OCI-M1 (cell line): ENCODE measurements at regions not wholly inside any gene's neighbourhood (a gene's known extent, or its start where the extent isn't known, plus 50 kb on each side); places are given as distances from the start of the nearest gene placed in this dataset.
A peak's percentile ranks its signal among the peaks of the same experiment; 100 is the strongest.
"Not testable (repeated sequence)": the region's sequence is repeated elsewhere in the genome, so short reads cannot be mapped to it uniquely, and the experiment has no call there.

ENCODE experiments used
- DNase-seq: peaks from one replicate; lab custom pipeline; 2025; lab: John Stamatoyannopoulos, UW

DNA sequence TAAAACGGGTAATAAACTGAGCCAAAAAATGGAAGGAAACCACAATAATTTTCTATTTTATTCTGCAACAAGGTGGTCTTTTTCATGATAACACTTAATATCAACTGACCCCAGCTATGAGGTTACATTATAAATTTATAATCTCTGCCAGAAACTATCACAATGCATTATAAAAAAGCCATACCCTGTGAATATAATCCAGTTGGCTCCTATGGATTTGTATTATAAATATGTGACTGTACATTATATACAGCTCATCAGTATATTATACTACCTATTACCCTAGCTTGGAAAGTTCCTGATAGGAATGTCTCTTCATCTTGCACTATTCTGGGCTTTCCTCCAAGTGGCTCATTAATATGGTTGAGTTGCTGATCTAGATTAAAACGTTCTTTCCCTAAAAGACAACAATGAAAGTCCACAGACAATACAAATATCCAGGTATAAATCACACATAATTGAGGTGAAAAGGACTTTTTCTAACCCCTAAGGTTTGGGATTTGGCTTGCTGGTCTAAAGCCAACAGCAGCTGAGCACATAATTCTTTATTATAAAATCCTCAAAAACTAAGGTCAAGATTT, 487.7 kb downstream of the TTLL7 start:
- no peak for DNase-seq

DNA sequence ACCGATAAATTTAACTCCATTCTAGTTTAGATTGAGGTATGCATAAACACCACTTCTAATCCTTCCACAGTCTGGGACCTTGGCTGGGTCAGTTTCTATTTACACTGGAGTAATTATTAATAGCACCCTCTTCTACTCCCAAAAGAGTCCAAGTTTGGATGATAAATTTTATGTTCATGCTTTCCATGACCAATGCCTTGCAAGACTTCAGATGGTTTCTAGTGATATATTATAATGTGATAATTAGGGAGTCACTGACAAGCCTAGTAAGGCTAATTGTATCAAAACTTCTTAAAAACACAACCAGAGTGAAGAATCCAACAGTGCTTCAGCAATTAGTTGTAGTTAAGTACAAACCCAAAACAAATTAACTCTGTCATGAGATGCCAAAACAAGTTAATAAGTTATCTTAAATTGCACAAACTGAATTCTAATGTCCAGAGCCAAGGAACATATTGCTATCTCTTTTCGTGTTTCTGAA, 489.6 kb downstream of the TTLL7 start:
- DNase-seq, result no peak

DNA sequence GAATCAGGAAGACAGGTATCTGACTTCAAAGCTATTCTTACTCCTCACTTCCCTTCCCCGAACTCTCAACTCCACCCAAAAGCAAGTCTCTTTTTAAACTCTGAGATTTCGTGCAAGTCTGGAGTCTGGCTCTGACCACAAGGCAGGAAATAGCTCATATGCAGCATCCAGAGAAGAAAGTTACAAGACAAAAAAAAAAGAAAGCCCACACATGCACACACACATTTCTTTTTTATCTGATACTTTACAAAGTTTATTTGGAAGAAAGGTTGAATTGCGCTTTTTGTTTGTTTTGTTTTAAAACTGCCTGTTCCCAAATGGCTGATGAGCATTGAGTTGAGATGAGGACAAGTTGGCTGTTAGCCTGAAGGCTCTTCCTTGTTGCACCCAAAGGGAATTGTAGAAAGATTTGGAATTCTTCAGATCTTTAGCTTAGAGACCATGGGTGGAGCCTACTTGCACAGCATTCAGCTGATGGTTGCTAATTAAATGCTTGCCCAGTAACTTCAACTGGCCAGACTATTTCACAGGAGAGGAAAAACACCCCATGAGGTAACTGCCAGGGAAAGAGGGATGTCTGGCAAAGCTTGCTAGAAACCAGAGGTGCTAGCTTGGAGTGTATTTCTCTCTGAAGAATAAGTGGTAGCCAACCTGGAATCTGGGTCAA, 490.3 kb downstream of the TTLL7 start:
- DNase-seq, result peak; percentile 4

DNA sequence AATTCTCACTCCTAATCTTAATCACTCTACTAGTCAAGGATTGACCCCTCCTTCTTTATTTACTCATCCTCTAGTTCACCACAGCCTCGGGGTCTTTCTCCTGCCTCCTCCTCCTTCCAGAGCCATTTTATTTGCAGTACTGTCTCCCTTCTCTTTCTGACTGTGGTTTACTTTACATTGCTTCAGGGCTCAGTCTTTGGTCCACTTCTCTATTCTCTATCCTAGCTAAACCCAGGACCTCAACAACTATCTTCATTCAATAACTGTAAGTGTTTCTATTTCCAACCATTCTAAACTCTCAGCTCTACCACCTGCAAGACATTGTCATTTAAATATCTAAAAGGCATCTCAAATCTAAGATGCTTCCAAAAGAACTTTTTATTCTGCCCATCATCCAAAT, 493.8 kb downstream of the TTLL7 start:
- DNase-seq, result no peak

DNA sequence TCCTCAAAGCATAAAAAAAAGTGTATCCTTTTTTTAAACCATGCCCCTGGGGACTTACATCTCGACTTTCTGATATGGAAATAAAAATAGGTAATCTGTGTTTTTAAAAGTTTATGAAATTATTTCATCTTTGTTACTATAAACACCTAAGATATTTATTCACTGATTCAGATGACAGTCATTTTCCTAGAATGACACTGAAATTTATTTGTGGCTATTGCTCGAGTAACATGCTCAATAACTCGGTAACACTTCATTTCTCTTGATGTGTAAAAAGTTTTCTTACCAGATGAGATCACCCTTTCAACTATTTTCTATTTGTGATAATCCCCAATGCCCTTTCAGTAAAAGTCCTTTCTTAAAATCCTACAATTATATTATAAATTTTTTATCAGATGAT, 495.8 kb downstream of the TTLL7 start:
- DNase-seq, result no peak

DNA sequence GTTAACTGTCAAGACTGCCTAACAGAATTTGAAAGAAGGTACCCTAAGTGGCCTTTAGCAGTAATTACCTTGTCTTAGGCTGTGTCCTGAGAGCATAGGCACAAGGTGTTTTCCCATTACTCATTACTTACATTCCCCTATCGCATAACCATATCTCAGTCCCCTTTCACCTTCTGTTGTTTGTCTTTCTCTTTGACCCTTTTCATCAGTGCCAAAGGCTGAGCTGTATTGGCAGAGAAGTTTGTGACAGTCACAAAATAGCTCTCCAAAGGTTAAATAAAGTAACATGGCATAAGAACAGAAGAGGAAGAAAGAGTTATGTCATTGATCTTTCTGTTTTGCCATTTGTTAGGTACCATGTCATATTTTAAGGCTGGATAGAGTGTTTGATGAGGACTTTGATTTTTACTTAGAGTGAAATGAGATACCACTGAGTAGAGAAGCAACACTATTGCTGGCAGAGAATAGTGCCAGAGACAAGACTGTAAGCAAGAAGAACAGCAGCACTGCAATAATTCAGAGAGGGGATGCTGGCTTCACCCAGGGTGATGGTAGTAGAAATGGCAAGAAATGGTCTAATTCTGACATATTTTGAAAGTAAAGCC, 497.8 kb downstream of the TTLL7 start:
- DNase-seq, result no peak

DNA sequence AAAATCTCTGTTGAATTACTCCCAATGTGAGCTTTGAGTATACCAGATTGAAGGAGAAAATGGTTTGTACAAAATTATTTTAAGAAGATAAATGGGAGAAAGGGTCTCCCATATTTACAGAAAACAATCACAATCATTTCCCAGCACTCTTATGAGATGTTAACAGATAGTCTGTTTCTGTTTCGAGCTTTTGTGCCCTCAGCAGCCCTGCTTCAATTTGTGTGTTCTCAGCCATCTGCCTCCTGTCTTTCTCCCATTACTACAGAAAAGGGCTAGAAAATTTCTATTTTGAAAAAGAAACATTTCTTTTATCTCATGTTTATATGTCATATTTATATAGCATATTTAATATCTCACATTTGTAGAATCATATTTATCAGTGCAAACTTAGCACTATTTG, 498.4 kb downstream of the TTLL7 start:
- DNase-seq, result no peak

DNA sequence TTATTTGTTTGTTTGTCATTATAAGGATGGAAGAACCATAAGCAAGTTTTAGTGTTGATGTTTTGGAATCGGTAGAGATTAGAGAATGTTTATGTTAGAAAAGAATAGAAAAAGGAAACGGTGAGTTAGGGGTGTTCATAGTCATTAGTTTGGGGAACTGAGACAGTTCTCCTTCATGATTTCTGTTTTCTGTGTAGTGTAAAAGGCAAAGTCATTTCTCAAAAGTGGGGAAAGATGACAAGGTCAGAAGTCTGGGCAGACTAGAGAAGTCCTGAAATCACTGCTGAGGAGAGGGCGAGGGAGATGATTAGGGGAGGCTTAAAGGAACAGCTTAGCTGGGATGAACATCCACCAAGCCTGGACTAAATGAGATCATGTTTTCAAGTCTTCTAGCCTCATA, 498.9 kb downstream of the TTLL7 start:
- no peak for DNase-seq

DNA sequence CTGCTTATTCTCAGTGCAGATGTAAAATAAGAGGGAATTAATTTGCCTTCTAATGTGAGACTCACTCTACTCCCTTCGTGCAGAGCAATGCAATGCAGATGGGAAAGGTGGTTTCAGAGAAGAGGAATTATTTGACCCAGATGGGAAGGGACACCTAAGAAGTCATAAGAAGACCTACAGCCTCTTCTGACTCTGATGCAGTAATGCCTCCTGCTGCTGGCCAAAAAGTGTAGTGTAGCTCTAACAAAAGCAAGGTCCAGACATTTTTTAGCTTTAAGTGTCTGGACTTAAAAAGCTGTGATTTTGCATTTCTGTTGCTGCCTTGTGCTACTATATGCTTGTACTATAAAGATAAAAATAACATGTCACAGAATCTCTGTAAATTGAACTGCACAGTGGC, 501.4 kb downstream of the TTLL7 start:
- no peak for DNase-seq

DNA sequence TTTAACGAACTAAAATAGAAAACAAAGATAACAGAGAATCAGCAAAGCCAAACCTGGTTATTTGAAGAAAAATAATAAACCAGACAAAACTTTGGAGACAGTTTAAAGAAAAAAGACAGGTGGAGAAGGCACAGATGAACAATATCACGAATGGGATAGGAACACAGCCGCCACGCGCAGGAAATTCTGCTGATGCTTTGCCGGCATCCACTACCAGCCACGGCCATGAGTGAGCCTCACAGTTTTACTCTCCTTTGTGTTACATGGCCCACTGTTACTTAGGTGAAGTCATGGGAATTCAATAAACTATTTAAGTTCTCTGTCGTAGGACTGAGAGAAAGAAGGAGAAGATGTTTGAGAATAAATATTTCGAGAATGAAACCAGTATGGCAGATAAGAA, 503.4 kb downstream of the TTLL7 start:
- DNase-seq, result no peak

DNA sequence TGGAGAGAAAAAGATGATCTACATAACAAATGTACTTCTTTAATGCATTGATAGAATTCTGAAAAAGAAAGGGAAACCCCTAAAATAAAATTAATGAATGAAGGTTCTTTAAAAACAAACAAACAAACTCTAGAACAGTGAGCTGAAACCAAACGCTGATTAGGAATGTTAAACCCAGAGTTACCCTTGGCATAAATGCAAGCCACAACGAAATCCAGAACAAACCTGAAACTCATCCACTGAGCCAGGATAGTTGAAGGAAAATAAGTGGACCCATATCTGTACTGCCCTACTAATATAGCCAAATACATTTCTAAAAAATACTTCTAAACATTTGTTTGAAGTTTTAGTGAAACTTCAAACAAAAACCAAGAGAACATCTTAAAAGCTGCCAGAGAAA, 505.3 kb downstream of the TTLL7 start:
- no peak for DNase-seq

DNA sequence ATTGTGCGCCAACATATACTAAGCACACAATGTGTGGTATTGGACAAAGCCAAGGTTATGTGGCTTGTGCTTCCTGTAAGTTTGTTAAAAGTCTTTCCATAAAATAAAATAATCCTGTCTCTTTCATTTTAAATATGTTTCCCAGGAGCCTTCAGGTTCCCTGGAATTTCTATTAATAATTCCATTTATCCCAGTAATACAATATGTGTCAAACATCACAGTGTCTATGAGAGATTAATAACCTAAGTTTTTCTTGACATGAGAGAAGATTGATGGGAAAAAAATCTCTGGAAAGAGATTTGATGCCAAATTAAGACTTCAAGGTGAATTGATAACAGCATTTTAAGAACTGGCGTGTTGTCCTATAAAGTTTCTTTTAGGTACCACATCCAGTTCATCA, 507.0 kb downstream of the TTLL7 start:
- DNase-seq, result no peak

DNA sequence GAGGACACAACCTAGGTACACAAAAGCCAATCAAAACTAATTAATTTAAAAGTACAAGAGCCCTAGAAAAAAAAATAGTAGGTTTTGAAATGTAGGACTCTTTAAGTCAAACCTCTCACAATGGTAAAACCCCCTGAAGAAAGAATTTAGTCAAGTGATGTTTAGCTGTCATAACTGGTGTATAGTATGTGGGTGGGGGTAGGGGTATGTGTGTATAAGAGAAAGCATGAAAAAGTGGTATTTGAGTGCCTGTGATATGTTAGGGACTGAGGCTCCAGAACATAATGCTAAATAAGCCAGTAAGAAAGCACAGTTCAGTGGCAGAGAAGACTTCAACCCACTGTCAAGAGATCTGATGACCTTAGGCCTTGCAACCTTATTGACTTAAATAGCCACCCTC, 507.9 kb downstream of the TTLL7 start:
- no peak for DNase-seq

DNA sequence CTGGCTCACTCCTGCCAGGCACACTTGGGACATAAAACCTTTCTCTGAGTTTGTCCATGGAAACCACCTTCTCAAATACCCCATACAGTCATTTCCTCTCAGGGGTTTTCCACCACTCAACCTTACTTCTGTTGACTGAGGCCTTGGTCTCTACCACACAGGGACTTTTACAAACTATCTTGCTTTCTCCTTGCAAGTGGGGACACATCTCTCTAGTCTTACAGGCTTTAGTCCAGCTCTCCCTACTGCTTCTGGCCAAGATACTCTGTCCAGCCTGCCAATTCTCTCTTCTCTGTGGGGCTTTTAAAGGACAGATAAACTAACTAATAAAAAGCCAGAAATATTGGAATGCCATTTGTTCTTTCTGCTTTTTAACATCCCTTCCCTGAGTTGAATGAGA, 510.8 kb downstream of the TTLL7 start:
- not testable (repeated sequence) for DNase-seq

DNA sequence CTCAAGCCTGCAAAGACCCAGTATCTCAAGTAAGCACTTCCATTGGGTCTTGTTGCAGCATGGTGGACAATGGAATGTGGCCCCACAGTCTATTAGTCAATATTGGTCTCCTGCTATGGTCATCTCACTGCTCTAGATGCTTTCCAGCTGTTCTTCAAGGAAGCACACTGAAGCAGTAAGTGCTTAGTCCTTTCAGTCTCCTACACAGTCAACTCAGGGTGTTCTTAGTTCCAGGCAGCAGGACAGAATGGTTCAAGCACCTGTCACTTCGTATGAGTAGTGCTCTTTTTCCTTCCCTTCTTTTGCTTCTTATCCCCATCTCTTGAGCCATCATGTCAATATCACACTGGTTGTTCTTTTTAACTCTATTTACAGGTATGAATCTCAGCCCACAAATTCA, 511.5 kb downstream of the TTLL7 start:
- DNase-seq, result not testable (repeated sequence)

DNA sequence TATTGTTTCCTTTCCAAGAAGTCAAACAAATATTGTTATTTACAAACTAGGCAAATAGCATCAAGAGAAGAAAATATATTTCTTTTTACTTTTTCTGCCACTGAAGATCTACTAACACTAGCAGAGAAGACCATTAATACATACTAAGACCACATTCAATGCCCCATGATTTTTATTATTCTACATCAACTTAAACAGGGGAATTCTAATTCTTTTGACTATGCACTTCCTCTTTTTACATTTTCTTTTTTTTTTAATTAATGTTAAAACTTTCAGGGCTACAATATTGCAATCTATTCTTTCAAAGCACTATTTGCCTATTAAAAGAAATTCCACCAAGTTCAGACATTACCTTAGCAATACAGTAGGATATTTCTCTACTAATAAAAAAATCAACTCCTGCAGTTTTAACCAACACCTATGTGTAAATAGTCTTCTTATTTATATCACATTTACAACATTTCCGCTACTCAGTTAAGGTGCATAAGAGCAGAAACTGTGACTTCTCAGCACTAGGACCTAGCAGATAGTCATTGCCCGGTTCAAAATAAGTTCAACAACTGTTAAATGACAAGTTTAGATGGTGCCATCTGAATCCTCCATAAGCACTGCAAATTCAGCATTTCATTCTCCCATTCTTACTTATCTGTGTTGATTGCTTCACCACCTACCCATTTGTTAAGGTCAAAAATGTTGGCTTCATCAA, 513.5 kb downstream of the TTLL7 start:
- not testable (repeated sequence) for DNase-seq

DNA sequence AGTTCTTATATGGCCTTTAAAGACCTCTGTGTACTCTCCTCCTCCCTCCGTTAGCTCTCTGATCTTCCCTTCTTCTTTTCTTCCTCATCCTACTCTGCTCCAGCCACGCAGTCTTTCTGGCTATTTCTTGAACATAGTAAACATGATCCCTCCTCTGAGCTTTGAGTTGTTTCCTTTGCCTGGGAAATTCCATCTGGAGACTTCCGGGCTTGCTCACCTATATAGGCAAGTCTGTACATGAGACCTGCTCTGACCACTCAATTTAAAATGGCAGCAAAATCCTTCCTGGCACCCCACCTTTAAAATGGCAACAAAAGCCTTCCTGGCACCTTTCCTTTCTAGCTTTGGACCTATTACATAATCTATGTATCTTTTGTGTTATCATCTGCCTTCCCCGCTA, 517.6 kb downstream of the TTLL7 start:
- DNase-seq, result not testable (repeated sequence)

DNA sequence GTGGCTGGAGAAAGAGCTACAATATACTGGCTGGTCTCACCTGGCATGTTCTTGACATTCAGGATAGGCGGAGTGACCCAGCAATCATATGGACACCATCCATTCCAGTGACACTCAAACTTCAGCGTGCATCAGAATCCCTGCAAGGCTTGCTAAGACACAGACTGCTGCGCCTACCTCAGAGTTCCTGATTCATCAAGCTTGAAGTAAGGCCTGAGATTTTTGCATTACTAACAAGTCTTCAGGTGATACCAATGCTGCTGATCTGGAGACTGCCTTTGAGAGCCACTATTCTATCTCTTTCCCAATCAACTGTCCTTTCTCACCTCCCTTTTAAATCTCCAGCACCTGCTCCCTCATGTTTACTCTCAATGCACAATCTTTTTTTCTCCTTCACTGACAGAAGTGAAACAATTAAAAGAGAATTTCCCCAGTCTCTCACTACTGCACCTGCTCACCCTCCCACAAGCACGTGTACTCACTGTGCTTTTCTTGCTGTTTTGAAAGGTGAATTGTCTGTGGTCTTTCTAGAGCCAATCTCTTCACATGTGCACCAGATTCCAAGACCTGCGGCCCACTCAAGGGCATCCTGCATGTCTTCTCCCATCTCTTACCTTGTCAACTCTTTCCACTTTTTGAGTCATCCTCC, 519.2 kb downstream of the TTLL7 start:
- DNase-seq, result not testable (repeated sequence)

DNA sequence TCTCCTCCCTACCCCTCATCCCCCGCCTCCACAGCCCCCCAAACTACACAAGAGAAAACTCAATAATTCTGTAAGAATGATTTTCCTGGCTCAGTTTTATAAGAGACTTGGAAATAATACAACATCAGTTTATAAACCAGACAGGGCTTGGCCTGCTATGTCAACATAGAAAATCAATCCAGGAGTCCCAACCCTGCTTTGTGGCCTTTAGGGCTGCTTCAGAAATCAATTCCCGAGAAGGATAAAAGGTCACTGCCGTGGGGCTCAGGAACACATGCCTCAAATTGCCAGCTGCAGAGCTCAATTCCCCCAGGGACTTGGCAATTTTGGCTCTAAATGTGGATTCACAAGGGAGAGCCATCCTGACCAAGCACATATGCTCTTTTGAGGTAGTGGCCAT, 520.8 kb downstream of the TTLL7 start:
- DNase-seq, result not testable (repeated sequence)

DNA sequence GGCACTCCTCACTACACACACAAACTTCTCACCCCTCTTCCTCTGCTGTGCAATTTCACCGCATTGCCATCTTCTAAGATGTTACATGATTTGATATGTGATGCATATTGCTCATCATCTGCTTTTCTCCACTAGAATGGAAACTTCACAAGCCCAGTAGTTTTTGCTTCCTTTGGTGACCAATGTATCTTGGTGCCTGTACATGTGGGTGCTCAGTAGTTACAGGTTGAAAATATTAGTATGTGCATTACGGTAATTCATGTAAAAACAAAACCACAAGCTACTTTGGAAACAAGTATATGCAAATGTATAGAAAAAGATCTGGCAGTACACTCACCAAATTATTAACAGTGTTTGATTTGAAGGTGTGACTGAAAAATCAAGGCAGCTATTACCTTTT, 522.4 kb downstream of the TTLL7 start:
- not testable (repeated sequence) for DNase-seq

DNA sequence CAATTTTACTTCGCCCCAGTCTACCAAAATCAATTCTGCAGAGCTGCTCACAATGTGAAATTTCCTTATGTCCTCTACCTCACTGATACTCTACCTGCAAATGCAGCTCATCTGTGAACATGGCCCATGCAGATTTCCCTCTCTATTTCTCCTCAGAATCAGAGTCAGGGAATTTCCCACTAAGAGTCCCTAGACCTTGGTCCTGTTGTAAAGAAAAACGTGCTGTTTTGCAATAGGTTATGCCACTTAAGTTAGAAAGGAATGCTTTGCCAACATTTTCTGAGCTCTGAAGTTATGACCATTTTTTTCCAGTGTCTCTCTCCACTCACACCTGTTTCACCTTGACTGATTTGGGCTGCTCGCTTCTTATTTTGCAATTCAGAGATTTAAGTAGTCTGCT, 524.0 kb downstream of the TTLL7 start:
- not testable (repeated sequence) for DNase-seq

DNA sequence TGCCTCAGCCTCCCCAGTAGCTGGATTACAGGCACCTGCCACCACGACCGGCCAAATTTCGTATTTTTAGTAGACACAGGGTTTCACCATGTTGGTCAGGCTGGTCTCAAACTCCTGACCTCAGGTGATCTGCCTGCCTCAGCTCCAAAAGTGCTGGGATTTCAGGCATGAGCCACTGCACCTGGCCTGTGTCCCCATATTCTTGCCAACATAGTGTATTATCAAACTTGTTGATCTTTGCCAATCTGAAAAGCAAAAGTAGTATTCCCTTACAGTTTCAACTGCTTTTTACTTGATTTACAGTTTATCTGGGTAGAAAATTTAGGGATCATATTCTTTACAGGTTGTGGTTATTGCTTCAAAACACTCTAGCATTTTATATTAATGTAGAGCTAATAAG, 524.9 kb downstream of the TTLL7 start:
- DNase-seq, result not testable (repeated sequence)
